Stimulated activated CD4-positive, alpha-beta T cell treated with anti-CD3 and anti-CD28 coated beads, Interleukin-2, amount 100 ng/mL, for 24 hours (primary cell): ENCODE measurements at regions not wholly inside any gene's neighbourhood (a gene's known extent, or its start where the extent isn't known, plus 50 kb on each side); places are given as distances from the start of the nearest gene placed in this dataset.
"Not testable (repeated sequence)": the region's sequence is repeated elsewhere in the genome, so short reads cannot be mapped to it uniquely, and the experiment has no call there.

Experiments
- DNase-seq, 2 donors: peaks; one replicate each; pipeline ENCODE4 v3.0.0-alpha.2; 2020

DNA sequence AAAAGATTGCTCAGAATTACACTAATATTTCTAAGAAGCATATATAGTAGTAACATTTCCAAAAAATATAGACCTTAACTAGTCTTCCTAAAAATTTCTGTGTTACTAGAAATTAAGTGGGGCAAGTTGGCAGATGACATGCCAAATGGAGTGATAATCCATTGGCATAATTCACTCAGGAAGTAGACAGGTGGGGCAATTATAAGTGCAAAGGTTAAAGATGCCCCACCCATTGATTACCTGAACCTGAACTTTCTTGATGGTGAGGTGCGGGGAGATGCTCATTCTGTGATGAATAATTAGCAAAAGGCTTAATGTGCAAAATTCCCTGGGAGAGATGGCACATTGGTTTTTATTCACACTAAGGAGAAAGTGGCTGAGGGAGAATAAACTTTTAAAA, 145.8 kb upstream of the RASGEF1B start:
- no peak for DNase-seq

DNA sequence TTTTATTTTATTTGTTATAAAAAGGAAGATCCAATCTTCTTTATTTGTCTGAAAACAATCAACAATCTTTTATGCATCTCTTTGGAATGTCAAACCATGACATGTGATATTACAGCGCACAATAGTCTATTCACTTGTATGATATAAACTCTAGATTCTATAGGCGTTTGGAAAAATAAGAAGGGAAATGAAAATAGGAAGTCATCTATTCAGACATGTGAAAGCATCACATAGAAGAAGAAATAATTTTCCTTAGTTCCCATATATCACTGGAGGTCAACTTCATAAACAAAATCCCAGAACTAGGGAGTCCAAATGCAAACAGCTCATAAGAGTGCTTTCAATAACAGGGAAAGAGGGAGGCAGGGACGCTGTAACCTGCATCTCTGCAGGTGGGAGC, 139.5 kb upstream of the RASGEF1B start:
- no peak for DNase-seq

DNA sequence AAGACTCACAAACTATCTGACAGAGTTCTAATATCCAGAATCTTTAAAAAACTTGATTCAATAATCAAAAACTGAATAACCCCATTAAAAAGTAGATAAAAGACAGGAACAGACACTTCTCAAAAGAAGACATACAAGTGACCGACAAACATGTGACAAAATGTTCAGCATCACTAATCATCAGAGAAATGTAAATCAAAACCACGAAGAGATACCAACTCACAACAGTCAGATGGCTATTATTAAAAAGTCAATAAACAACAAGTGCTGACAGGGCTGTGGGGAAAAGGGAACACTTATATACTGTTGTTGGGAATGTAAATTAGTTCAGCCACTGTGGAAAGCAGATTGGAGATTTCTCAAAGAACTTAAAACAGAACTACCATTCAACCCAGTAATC, 138.1 kb upstream of the RASGEF1B start:
- DNase-seq = no peak

DNA sequence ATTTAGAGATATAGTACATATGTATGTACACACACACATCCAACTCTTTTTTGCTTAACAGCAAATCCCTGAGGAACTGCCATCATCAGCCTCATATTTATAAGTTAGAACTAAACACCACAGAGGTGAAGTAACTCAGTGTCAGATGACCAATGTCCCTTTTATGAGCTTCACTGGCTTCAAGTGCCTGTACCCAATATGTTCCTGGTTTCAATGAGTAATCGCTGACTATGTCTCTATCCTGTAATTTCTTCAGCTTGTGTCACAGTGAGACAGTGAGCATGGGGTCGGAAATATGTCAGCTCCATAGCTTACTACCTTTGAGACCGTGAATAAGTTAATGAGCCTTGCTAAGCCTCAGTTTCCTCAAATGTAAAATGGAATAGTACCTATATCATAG, 136.2 kb upstream of the RASGEF1B start:
- DNase-seq = no peak

DNA sequence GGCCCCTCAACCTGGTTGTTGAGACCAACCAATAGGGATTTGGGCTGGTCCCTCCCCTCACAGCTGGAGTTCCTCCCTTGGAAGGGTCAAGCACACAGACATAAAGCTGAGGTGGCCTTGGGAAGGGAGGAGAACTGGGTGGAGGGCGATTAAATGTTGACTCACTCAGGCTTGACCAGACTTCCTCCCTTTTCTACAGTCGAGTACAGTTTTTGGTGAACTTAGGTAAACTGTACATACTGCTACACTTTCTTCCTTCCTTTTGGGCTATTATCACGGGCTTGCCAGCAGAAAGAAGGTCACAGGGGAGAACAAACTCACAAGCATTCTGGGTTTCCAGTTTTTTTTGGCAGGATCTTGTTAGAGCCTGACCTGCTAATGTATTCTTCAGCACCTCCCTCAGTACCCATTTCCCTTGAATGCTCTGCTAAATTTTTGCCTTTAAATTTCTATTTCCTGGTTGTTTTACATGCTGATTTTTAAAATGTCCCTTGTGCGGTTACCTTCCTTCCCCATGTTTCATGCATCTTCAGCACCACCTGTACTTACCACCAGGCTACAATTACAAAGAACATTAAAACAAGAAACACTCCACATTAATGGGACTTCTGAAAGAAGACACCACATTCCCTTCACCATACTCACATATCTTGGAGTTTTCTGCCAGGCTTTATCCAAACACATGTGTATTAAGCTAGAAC, 135.2 kb upstream of the RASGEF1B start:
- no peak for DNase-seq

DNA sequence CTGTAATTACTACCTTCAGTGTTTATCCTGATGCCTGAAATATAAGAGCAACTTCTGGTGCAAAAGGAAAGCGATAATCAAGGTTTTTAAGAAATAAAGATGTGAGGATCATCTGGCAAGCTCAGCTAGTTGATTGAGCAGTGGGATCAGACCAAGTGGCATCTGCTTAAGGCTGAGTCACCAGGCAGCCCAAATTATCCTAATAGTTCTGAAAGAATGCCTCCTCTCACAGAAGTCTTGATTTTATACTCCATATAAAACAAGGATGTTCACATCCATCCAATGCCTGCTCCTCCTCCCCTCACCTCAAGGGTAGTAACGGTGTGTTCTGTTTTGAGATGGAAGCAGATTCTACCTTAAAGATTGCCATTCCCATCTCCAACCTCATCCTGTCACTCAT, 134.5 kb upstream of the RASGEF1B start:
- DNase-seq = no peak

DNA sequence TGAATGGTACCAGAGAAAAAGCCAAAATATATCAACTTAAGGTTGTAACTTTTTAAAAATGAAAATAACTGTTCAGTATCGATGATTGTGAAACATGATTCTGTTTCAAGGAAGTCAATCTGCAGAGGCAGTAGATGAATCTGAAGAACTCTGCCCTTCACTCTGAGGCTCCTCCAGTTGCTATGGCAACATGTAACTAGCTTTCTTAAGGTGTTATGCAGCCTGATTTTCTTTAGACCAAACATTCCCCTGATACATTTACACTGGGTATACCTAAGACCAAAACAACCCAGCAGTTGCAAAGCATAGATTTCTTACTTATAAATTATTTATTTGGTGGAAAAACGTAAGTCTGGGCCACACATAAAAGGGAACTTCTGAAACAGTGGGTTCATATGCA, 133.6 kb upstream of the RASGEF1B start:
- DNase-seq = no peak

DNA sequence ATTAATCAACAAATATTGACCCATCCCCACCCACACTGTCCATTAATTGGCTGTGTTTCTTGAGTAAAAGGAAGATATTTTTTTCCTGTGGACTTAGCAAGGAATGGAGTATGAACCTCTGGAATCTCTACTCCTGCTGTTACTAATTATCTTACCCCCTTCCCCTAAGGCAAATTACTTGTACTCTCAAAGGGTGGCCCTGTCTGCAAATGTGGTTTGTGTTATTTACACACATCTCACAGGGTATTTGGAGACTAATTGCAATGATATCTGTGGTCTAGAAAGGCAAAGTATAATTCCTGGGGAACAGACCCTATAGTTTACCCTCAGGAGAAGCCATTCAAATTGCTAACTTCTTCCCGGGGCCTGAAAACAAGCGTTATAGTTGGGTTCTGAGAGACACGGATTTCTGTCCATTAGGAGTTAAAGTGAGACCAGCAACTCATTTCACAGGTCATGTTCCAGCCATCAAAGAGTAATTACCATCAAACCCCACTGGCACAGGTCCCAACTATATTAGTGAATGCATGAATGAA, 133.0 kb upstream of the RASGEF1B start:
- DNase-seq = no peak

DNA sequence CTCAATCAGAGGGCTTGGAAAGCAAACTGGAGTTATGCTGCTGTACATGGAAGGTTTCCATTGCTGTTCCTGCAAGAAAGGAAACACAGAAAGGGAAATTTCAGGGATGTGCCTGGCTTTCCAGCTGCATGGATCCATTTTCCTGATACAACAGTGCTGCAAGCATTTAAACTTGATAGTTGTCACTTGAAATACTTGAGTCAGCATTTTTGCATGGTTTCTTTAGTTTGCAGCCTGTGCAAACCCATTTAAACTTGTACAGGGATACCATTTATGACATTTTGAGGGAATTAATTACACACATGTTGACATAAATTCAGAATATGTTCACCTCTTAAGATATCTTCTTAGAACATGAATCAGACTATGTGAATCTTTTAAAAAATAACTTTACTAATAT, 131.1 kb upstream of the RASGEF1B start:
- DNase-seq = no peak

DNA sequence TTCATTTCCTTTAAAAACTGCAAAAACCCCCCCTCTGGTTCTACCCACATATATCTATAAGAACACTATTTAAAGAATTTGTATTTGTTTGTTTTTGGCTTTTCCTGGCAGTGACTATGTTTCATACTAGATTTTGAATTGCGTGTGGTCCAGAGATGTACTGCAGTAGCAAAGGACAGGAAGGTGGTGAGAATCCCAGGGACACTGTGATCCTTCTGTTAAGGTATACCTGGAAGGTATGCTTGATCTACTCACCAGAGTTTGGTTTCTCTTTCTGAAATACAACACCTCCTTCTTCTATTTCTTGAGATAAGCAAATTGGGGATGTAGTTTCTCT, 129.6 kb upstream of the RASGEF1B start:
- no peak for DNase-seq

DNA sequence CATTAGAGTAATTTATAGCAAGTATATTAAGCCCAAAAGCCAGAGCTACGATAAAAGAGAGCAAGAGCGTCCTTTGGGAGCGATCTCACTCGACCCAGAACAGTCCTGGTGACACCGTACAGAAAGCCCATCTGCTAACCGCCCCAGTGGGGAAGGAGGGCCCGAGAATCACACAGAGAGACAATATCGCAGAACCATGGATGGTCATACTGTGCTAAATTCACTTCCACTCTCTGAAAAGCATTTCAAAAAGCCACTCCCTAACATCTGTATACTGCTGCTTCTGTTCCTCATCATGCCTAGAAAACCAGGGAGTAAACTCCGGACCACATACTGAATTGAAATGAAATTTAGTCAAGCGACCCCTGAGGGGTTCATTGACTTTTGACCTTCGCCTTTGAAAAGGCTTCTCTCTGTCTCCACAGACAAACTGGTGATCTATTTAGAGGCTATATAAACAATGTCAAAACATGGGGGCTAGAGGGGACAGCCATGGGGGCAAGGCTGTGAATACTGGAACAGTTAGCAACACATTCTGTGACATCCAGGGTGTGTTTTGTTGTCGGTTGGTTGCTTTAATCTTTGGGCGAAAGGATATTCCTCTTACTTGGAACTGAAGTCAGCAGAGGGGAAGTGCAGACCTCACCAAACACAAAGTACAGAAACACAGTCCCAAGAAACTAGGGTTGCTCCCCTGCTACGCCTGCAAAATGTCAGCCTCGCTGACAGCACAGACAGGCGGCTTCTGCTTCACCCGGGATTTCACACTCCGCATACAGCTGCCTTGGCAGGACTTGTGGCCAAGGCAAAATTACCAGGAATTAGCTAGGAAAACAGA, 129.0 kb upstream of the RASGEF1B start:
- no peak for DNase-seq

DNA sequence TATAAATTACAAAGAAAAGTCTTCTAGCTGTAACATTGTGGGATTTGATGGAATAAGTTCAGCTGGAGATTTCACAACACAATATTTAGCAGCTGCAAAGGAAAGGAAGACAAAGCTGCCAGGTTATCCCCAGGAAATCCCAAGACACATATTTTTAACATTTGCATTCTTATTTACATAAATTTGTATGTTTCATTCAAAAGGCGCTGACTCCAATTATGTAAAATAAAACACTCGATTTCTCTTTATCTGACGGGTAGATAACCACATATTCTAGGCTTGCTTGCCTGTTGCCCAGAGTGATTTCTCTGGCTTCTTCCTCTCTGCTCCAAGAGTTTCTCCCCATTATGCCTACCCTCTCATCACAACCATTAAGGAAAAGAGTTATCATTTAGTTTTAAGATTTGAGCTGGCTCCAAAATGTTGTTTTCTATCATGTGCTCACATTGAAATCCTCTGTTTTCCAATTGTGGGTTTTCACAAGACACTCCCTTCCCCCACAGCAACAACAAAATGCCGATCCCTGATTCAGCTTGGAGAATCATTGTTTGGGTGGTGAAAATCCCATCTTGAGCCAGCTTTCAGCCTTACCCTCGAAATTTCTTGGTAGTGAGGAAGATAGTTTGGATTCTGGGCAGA, 128.2 kb upstream of the RASGEF1B start:
- DNase-seq = no peak

DNA sequence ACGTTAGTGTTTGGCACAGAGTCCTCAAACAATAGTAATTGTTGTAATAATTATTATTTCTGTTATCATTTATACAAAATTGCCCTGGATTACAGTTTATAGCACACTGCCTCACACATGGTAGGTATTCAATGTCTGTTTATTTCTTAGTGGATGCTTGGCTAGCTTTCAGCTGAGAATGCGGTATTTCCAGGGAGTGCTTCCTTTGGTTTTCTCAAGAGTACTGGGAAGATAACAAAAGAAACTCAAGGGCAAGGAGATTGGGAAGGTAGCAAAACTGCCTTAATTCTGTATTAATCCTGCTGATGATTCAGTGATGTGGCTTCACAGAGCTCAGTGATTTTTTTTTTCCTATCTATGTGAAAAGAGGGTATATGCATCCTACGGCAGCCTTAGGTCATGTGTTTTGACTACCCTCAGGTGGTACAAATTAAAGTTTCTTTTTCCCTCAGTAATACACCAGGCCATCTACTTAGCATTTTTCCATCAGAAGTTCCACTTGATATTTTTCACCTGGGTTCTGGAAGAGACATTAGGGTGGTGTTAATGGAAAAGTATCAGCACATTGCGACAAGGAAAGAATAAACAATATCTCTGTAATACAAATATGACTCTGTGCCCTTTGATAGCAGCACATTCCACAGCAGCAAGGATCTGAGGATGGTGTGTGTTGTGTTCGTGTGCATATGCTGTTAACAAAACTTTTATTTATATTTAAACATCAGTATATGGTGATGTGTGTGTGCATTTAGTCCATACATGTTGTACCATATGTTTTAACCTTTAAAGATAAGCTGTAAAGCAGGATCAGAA, 124.3 kb upstream of the RASGEF1B start:
- no peak for DNase-seq

DNA sequence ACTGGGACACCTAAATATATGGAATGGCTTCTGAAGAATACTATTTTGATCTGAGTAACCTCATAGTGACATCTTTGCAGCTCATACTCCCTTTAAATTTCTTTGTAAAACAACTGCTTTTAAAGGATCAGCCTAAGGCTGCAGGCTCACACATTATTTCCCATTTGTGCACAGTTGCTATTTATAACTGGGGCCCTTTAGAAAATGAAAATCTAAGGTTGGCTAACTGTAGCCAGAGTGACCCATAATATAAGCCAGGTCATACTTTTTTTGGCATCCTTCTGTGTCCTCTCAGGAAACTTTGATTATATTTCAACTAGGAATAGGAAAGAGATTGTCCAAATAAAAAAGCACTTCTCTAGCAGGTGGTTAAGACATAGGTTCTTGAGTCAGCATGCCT, 123.6 kb upstream of the RASGEF1B start:
- DNase-seq = no peak

DNA sequence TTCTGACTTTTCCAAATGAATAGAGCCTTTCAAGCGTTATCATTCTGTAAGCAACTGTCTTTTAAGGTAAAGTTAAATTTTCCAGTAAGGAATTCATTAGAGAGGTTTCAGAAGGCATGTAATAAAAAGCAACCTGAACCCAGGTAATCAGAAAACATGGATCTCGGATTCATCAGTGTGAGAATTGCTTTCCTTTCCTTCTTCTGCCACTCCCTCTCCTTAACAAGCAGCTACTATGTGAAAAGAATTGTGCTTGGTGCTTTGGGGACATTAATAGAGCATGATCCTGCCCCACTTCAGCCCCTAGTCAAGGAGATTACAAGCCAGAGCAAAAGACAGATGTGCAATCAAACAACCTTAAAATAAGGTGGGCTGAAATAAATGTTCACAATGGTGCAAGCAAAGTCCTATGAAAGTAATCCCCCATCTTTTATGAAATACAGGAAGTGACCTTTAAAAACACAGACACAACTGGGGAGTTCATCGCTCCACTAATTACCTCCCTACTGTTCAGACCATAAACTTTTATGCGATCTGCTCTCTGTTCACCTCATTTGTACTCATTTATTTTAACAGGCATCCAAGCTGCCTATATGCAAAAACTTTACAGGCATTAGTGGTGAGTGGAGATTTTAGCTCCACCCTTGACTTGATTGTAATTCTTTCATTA, 122.9 kb upstream of the RASGEF1B start:
- DNase-seq = no peak

DNA sequence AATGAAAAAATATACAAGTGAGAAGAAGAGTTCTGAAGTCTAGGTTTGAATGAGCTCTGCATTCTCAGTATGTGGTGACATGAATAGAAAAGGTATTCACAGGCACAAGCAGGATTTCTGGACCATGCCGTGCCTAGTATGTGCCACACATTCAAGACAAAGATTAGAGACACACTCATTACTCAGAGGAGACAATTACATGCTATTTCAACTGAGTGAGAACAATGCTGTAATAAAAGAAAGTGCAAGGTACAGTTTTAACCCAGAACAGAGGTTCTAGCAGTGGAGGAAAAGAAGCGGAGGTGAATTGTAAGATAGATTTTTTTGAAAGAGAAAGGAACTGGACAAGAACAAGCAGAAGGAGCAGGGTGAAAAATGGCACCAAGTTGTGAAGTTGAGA, 121.0 kb upstream of the RASGEF1B start:
- DNase-seq = no peak

DNA sequence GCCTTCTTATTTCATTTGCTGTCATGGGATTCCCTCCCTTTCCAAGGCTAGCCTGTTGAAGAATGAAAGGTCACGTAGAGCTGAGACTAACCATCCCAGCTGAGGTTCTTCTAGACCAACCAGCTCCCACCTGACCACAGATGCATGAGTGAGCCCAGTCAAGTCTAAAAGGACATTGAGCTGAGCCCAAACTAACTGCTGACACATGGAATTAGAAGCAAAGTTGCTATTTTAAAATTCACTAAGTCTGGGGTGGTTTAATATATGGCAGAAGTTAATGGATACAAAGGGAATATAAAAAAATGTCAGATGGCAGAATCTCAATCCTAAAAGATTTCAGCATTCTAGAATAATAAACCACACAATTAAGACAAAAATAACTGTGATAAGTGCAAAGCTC, 118.9 kb upstream of the RASGEF1B start:
- no peak for DNase-seq

DNA sequence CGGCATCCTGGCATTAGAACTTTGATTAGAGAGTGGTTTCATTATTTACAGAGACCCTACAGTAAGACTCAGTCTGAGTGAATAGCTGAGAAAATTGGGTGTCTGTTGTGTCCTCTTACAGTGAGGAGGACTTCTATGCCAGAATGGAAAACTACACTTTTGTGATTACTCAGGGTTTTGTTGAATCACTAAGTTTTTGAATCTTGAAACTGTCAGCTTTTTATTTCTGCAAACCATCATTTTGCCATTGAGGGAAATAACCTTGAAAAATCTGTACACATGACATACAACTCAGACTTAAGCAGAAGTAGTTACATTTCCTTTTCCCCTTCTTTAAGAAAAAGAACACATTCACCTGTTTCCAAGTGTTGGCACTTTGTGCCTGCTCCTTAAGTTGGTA, 117.6 kb upstream of the RASGEF1B start:
- no peak for DNase-seq

DNA sequence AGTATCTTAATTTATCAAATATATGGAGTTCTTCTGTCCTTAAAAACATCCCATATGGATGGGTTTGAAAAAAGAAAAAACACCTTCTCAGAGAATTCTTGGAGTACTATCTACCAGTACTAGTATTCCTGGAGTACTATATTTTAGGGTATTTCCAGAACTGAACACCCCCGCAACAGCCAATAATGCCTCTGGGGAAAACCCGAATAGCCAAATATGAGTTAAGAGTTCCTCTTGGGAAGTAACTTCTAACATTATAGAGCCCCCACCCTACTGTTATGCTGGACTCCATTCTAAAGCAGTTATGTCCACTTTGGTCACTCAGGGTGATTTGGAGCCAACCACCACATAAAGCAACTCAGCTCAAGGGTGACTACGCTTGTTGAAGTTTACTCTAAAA, 115.0 kb upstream of the RASGEF1B start:
- no peak for DNase-seq

DNA sequence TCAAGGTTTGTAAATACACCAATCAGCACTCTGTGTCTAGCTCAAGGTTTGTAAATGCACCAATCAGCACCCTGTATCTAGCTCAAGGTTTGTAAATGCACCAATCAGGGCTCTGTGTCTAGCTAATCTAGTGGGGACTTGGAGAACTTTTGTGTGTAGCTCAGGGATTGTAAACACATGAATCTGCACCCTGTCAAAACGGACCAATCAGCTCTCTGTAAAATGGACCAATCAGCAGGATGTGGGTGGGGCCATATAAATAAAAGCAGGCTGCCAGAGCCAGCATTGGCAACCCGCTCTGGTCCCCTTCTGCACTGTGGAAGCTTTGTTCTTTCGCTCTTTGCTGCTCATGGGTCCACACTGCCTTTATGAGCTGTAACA, 109.3 kb upstream of the RASGEF1B start:
- DNase-seq = not testable (repeated sequence)

DNA sequence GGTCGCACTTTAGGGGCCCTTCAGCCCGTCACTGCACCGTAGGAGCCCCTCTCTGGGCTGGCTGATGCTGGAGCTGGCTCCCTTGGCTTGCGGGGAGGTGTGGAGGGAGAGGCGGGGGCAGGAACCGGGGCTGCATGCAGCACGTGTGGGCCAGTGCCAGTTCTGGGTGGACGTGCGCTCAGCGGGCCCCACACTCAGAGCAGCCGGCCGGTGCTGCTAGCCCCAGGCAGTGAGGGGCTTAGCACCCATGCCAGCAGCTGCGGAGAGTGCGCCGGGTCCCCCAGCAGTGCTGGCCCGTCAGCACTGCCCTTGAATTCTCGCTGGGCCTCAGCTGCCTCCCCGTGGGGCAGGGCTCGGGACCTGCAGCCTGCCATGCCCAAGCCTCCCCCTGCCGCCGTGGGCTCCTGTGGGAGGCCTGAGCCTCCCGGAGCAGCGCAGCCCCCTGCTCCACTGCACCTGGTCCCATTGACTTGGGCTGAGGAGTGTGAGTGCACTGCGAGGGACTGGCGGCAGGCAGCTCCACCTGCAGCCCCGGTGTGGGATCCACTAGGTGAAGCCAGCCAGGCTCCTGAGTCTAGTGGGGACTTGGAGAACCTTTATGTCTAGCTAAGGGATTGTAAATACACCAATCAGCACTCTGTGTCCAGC, 108.8 kb upstream of the RASGEF1B start:
- no peak for DNase-seq

DNA sequence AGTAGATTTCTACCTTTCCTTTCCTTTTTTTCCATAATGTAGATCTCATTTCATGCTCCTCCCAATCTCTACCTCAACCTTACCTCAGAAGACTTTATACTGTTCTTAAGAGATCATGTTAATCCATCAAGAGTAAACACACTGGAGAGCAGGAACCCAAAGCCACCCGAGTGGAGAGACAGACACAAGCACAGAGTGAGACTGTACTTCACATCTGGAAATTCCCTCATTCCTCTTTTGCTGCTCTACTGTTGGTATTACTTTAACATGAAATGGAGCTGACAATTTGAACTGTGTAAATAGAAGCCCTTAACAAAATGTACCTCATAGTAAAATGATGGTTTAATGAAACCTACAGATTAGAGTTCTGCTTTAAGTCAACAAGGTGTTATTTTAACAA, 105.7 kb upstream of the RASGEF1B start:
- DNase-seq = no peak
